GM12878 (cell line): ENCODE measurements at regions not wholly inside any gene's neighbourhood (a gene's known extent, or its start where the extent isn't known, plus 50 kb on each side); places are given as distances from the start of the nearest gene placed in this dataset.

Source experiments
- EZH2 ChIP-seq: IDR thresholded peaks from 2 replicates; pipeline ENCODE4 v1.6.1; 2012; ENCODE audit warnings: low read depth, mild to moderate bottlenecking, control low read depth, inconsistent platforms, low read length, borderline replicate concordance; ENCODE audit not compliant: control insufficient read depth
- HDAC2 ChIP-seq: fragments of 200-600 bp; sonication (generic); IDR thresholded peaks from 2 replicates; pipeline ENCODE4 v1.6.1; 2017
- NFYB ChIP-seq: IDR thresholded peaks from 2 replicates; pipeline ENCODE4 v1.6.1; 2011; ENCODE audit warnings: low read depth, mild to moderate bottlenecking, low read length, improper control_type of control experiment, moderate library complexity; ENCODE audit not compliant: insufficient read depth
- SP1 ChIP-seq: IDR thresholded peaks from one replicate; pipeline ENCODE4 v1.6.1; 2011; ENCODE audit warnings: low read depth, low read length
- SRF ChIP-seq, 2 experiments: IDR thresholded peaks; 2 replicates each; pipeline ENCODE4 v1.6.1; 2011; ENCODE audit warnings: low read depth in 2 of 2, low read length in 2 of 2, mild to moderate bottlenecking in 1 of 2, moderate library complexity in 1 of 2
- TF ChIP-seq, protein P1 (sequence below), 3 experiments: IDR thresholded peaks in 2 of 3; conservative IDR thresholded peaks in 1 of 3; 2 replicates each; pipeline ENCODE4 v1.5.1; 2011; ENCODE audit warnings: low read depth in 3 of 3, low read length in 3 of 3, mild to moderate bottlenecking in 3 of 3, control low read depth in 2 of 3, moderate library complexity in 2 of 3, inconsistent platforms in 1 of 3, mixed read lengths in 1 of 3; ENCODE audit not compliant: control insufficient read depth in 2 of 3, insufficient read depth in 1 of 3; ENCODE audit errors: extremely low read depth in 1 of 3

DNA sequence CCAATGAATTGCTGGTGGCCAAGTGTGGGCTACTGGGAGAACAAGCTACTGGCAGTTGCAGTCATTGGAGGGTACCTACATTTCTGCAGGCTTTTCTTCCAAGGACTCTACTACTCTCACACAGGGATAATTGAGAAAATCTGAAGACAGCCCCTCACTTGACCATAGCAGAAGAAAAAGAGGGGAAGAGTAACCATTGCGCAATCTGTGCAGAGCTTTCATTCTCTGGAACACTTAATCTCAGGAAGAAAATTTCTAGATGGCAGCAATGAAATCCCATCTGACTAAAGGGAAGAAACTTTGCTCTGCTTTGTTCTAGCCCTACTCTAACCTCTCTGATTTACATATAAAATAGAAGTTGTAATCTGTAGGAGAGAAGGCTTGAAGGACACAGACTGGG, 1239.6 kb upstream of the SORCS1 start:
- TF ChIP-seq SRF (IDR thresholded peaks at IDR 0.05; ENCODE audit: low read depth in 2 of 2, low read length in 2 of 2) (no peak), EZH2 (no peak), NFYB (no peak), HDAC2 (no peak), SP1 (no peak)
- TF ChIP-seq, protein P1, sequence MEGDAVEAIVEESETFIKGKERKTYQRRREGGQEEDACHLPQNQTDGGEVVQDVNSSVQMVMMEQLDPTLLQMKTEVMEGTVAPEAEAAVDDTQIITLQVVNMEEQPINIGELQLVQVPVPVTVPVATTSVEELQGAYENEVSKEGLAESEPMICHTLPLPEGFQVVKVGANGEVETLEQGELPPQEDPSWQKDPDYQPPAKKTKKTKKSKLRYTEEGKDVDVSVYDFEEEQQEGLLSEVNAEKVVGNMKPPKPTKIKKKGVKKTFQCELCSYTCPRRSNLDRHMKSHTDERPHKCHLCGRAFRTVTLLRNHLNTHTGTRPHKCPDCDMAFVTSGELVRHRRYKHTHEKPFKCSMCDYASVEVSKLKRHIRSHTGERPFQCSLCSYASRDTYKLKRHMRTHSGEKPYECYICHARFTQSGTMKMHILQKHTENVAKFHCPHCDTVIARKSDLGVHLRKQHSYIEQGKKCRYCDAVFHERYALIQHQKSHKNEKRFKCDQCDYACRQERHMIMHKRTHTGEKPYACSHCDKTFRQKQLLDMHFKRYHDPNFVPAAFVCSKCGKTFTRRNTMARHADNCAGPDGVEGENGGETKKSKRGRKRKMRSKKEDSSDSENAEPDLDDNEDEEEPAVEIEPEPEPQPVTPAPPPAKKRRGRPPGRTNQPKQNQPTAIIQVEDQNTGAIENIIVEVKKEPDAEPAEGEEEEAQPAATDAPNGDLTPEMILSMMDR (IDR thresholded peaks at IDR 0.05 in 2 of 3, conservative IDR thresholded peaks at IDR 0.05 in 1 of 3; ENCODE audit: control insufficient read depth in 2 of 3, extremely low read depth in 1 of 3, insufficient read depth in 1 of 3, low read depth in 3 of 3, low read length in 3 of 3), result no peak
